GM12865 (cell line): ENCODE measurements at regions not wholly inside any gene's neighbourhood (a gene's known extent, or its start where the extent isn't known, plus 50 kb on each side); places are given as distances from the start of the nearest gene placed in this dataset.

Experiments used
- DNase-seq: peaks from one replicate; pipeline ENCODE4 v3.0.0; 2010; ENCODE audit warnings: low read depth
- H3K4me3 ChIP-seq: 2 replicates; pipeline ENCODE4 v1.5.1; 2011; ENCODE audit warnings: mild to moderate bottlenecking, low read depth, low read length, control low read depth
- TF ChIP-seq, protein P1 (sequence below): IDR thresholded peaks from 2 replicates; pipeline ENCODE4 v1.5.1; 2011; ENCODE audit warnings: low read length, control low read depth, low read depth, inconsistent platforms; ENCODE audit not compliant: insufficient read depth; ENCODE audit errors: missing control alignments

DNA sequence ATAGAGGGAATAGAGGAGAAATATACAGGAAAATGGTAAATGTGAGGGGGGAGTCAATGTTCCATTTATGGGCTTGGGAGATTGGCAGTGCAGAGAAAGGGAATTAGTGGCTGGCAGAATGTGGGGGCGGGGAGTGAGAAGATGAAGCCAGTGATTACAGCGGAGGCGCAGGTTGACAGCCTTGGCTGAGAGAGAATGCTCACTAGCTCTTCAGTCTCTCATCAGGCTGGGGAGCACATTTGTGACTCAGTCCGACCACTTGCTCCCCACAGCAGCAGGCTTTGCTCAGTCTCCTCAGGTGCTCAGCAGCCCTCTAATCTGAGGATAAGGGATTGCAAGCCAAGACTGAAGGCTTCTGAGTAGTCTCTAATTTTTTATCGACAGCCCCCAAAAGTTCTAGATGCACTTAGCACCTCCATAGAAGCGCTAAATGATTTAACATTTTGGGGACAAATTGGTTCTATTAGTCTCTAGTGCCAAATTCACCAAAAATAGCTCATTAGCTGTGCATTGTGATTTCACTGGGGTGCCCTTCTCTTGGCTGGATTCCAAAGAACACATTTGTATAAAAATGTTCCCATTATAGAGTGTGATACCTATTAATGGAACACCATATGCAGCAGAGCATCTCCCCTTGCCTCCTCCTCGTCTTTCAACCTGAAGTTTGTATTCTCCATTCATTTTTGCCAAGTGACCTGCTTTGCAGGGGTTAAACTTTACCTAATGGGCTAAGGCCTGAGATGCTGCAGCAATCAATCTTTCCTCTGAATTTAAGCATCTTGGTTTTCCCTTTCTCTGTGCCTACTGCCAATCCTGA is 191.8 kb downstream of the ZNF326 start:
- H3K4me3 ChIP-seq: no peak overlapping the region
- DNase-seq: no peak
- TF ChIP-seq, protein P1, sequence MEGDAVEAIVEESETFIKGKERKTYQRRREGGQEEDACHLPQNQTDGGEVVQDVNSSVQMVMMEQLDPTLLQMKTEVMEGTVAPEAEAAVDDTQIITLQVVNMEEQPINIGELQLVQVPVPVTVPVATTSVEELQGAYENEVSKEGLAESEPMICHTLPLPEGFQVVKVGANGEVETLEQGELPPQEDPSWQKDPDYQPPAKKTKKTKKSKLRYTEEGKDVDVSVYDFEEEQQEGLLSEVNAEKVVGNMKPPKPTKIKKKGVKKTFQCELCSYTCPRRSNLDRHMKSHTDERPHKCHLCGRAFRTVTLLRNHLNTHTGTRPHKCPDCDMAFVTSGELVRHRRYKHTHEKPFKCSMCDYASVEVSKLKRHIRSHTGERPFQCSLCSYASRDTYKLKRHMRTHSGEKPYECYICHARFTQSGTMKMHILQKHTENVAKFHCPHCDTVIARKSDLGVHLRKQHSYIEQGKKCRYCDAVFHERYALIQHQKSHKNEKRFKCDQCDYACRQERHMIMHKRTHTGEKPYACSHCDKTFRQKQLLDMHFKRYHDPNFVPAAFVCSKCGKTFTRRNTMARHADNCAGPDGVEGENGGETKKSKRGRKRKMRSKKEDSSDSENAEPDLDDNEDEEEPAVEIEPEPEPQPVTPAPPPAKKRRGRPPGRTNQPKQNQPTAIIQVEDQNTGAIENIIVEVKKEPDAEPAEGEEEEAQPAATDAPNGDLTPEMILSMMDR: no peak

DNA sequence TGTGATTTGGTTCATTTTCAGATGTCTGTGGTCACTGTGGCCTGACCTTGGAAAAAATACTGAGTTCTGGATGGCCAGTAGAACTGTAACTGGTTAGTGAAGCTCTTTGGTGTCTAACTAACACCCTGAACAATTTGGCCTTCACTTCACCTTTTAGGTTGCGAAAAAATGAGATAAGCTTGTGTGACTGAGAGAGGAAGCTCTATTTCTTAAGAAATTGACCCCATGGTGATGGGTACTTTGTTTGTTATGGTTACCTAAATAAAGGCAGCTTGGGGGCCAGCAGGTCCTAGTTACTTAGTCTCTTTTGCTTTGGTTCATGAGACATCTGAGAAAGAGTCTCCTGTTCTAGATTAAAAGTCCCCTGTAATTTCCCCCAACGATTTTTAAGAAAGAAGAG is 181.6 kb downstream of the ZNF326 start:
- TF ChIP-seq, protein P1: no peak
- H3K4me3 ChIP-seq: no peak overlapping the region
- no peak for DNase-seq

DNA sequence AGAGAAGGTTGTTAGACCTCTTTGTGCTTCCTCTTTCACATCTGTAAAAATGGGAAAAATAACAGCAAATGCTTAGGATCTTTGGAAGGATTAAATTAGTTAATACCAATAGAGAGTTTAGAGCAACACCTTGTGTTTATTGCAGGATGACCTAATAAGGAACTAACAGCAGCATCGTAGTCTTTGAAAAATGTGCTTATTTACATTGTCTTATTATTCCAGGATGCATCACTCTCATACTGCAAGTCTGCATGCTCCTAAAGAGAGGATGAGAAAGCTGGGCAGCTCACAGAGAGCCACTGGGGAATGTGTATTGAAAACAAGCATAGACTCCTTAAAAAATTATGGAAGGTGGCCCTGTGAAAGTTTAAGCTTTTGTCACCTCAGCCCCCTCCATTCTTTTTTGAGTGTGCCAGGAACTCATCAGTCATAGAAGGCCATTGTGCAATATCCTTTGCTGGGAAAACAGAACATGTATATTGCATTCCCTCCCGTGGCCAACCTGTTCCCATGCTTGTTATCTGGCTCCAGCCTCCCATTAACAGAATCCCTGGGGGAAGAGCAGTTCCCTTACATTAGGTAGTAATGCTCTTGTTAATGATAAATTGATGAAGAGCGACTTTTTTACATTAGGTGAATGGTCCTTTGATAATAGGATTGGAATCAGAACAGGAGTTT is 180.7 kb downstream of the ZNF326 start:
- no peak overlapping the region for H3K4me3 ChIP-seq
- DNase-seq: no peak
- TF ChIP-seq, protein P1: no peak

DNA sequence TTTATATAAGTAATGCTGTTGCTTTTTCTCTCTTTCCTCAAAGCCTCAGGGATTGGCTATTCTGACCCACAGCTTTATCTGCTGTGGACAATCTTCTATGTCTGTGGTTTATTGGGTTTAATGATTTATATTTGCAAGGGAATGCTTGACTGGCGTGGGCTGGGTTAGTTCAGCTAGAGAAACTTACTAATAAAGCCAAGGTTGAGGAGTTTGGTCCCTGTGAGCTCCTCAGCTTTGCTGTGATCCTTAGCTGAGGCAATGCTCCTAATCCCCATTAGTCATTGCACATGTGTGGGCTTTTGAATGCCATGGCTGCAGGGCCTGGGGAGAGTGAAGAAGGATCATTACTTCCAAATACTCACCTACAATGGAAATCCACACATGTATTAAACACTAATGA is 179.3 kb downstream of the ZNF326 start:
- TF ChIP-seq, protein P1: no peak
- DNase-seq: no peak
- H3K4me3 ChIP-seq: no peak overlapping the region

DNA sequence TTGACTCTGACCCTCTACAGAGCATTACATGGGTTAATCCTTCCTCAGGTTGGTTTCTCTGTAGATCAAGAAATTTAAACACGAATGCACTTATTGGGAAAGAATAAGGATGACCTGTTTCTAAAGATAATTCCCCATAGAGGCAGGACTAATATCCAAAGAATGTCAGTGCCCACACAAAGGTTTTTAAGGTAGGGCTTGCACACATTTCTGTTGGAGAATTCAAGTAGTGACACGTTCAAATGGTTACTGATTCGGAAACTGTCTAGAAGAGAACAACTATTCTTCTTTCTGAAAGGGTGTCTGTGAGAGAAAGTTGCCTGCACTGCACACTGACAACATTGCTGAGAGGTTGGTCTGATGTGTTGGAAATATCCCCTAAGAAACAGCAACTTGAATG is 167.3 kb downstream of the ZNF326 start:
- DNase-seq: no peak
- no peak overlapping the region for H3K4me3 ChIP-seq
- TF ChIP-seq, protein P1: no peak

DNA sequence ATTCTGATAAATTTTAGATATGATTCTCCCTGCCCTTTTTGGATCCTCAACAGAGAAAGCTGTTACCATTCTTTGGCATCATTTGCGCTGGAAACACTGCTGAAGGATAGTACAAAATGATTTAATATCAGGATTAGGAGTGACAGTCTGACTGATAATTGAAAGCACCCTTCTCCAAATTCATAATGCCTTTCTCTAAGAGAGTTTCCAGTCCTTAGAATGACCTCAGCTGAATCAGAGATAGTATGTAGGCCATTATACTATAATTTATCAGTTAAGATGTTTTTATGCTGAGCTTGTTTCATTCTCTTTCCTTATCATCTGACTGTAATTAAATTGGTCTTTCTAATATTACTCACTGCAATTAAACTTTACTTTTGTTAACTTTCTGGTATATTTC is 166.7 kb downstream of the ZNF326 start:
- TF ChIP-seq, protein P1: no peak
- H3K4me3 ChIP-seq: no peak overlapping the region
- DNase-seq: no peak
